ENCODE measurements at regions not wholly inside any gene's neighbourhood (a gene's known extent, or its start where the extent isn't known, plus 50 kb on each side); places are given as distances from the start of the nearest gene placed in this dataset.

DNA sequence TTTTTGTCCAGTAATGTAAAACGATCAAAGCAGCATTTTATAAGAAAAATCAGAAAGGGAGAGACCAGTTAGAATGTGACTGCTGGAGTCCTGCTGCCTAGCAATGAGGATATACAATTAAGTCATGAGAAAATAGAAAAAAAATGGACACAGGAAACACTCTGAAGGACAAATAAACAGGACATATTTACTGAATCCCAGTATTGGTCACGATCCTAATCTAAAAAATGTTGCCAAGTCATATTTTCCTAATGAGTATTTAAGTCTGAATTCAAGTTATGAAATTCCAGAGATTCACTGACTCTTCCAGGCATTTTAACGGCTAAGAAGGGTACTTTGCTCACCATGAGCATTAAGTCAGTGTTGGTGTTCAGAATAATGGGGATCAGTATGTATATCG, 154.3 kb upstream of the CCDC54 start:
- no peak for TF ChIP-seq CTCF (IDR thresholded peaks at IDR 0.05; ENCODE audit: insufficient read depth, low read length)
- TF ChIP-seq, protein P1, sequence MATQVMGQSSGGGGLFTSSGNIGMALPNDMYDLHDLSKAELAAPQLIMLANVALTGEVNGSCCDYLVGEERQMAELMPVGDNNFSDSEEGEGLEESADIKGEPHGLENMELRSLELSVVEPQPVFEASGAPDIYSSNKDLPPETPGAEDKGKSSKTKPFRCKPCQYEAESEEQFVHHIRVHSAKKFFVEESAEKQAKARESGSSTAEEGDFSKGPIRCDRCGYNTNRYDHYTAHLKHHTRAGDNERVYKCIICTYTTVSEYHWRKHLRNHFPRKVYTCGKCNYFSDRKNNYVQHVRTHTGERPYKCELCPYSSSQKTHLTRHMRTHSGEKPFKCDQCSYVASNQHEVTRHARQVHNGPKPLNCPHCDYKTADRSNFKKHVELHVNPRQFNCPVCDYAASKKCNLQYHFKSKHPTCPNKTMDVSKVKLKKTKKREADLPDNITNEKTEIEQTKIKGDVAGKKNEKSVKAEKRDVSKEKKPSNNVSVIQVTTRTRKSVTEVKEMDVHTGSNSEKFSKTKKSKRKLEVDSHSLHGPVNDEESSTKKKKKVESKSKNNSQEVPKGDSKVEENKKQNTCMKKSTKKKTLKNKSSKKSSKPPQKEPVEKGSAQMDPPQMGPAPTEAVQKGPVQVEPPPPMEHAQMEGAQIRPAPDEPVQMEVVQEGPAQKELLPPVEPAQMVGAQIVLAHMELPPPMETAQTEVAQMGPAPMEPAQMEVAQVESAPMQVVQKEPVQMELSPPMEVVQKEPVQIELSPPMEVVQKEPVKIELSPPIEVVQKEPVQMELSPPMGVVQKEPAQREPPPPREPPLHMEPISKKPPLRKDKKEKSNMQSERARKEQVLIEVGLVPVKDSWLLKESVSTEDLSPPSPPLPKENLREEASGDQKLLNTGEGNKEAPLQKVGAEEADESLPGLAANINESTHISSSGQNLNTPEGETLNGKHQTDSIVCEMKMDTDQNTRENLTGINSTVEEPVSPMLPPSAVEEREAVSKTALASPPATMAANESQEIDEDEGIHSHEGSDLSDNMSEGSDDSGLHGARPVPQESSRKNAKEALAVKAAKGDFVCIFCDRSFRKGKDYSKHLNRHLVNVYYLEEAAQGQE (IDR thresholded peaks at IDR 0.05; ENCODE audit: insufficient replicate concordance, low read depth), result no peak
- TF ChIP-seq POLR2AphosphoS5 (IDR thresholded peaks at IDR 0.05; ENCODE audit: low read depth), result no peak
- no peak for TF ChIP-seq GABPA (IDR thresholded peaks at IDR 0.05; ENCODE audit: low read depth)
- no peak for TF ChIP-seq SPI1 (IDR thresholded peaks at IDR 0.05; ENCODE audit: borderline replicate concordance, low read depth)

Data from HL-60 (cell line).